Liver (tissue), 8 donors: ENCODE measurements at regions not wholly inside any gene's neighbourhood (a gene's known extent, or its start where the extent isn't known, plus 50 kb on each side); places are given as distances from the start of the nearest gene placed in this dataset.
A peak's percentile ranks its signal among the peaks of the same experiment; 100 is the strongest.

Experiments used
- DNase-seq: peaks from one replicate; pipeline ENCODE4 v3.0.0-alpha.2; 2017; ENCODE audit warnings: low spot score
- H3K27ac ChIP-seq, 2 donors: one replicate each; pipeline ENCODE4 v1.7.0; 2013; ENCODE audit warnings: inconsistent platforms in 2 of 2, low read length in 2 of 2, control low read depth in 1 of 2, low read depth in 1 of 2, mild to moderate bottlenecking in 1 of 2
- H3K27me3 ChIP-seq, 4 donors: one replicate each; pipeline versions ENCODE4 v1.6.1 to v1.7.0; 2013; ENCODE audit warnings: low read length in 3 of 4, inconsistent platforms in 1 of 4, mild to moderate bottlenecking in 1 of 4, moderate library complexity in 1 of 4; ENCODE audit not compliant: control insufficient read depth in 4 of 4, insufficient read depth in 4 of 4
- H3K36me3 ChIP-seq, 4 donors: one replicate each; pipeline versions ENCODE4 v1.6.1 to v1.7.0; 2013; ENCODE audit warnings: low read length in 3 of 4, mild to moderate bottlenecking in 3 of 4, low read depth in 1 of 4, moderate library complexity in 1 of 4; ENCODE audit not compliant: control insufficient read depth in 4 of 4, insufficient read depth in 3 of 4
- H3K4me1 ChIP-seq, 4 donors: one replicate each; pipeline versions ENCODE4 v1.6.1 to v1.7.0; 2013; ENCODE audit warnings: low read length in 3 of 4, mild to moderate bottlenecking in 3 of 4, moderate library complexity in 1 of 4; ENCODE audit not compliant: control insufficient read depth in 4 of 4, insufficient read depth in 4 of 4
- H3K4me3 ChIP-seq, 3 donors: one replicate each; pipeline versions ENCODE4 v1.6.1 to v1.7.0; 2013; ENCODE audit warnings: low read length in 3 of 3, control low read depth in 1 of 3, low read depth in 1 of 3, mild to moderate bottlenecking in 1 of 3
- H3K9ac ChIP-seq, 2 donors: one replicate each; pipeline ENCODE4 v1.7.0; 2013; ENCODE audit warnings: low read length in 2 of 2, mild to moderate bottlenecking in 2 of 2, moderate library complexity in 2 of 2, control low read depth in 1 of 2, low read depth in 1 of 2
- H3K9me3 ChIP-seq, 4 donors: one replicate each; pipeline versions ENCODE4 v1.6.1 to v1.7.0; 2013; ENCODE audit warnings: low read length in 3 of 4; ENCODE audit not compliant: control insufficient read depth in 4 of 4
- CTCF ChIP-seq: fragments of 150-350 bp; IDR thresholded peaks from 2 replicates; pipeline ENCODE4 v1.5.1; 2017; ENCODE audit warnings: improper control_type of control experiment, low read depth, low read length; ENCODE audit not compliant: missing input control
- FOXA1 ChIP-seq: IDR thresholded peaks from 2 replicates; pipeline ENCODE4 v1.6.1; 2016; ENCODE audit warnings: antibody characterized with exemption
- HNF4A ChIP-seq, 2 donors: conservative IDR thresholded peaks; 2 replicates each; pipeline ENCODE4 v1.6.1; 2016; ENCODE audit warnings: antibody characterized with exemption in 2 of 2, mild to moderate bottlenecking in 2 of 2
- HNF4G ChIP-seq: IDR thresholded peaks from 2 replicates; pipeline ENCODE4 v1.6.1; 2016; ENCODE audit warnings: antibody characterized with exemption
- JUND ChIP-seq, 2 donors: IDR thresholded peaks; 2 replicates each; pipeline ENCODE4 v1.6.1; 2016; ENCODE audit warnings: antibody characterized with exemption in 2 of 2
- NR2F2 ChIP-seq: IDR thresholded peaks from 2 replicates; pipeline ENCODE4 v1.6.1; 2016; ENCODE audit warnings: antibody characterized with exemption
- RAD21 ChIP-seq, 2 donors: IDR thresholded peaks; 2 replicates each; pipeline ENCODE4 v1.6.1; 2016; ENCODE audit warnings: antibody characterized with exemption in 2 of 2, mild to moderate bottlenecking in 2 of 2
- REST ChIP-seq: IDR thresholded peaks from 2 replicates; pipeline ENCODE4 v1.6.1; 2016; ENCODE audit warnings: antibody characterized with exemption, mild to moderate bottlenecking
- RXRA ChIP-seq, 2 donors: IDR thresholded peaks; 2 replicates each; pipeline ENCODE4 v1.6.1; 2017 to 2018; ENCODE audit warnings: antibody characterized with exemption in 2 of 2, mild to moderate bottlenecking in 1 of 2
- SP1 ChIP-seq: IDR thresholded peaks from 2 replicates; pipeline ENCODE4 v1.6.1; 2018; ENCODE audit warnings: antibody characterized with exemption, mild to moderate bottlenecking
- YY1 ChIP-seq: IDR thresholded peaks from 2 replicates; pipeline ENCODE4 v1.6.1; 2016; ENCODE audit warnings: antibody characterized with exemption, mild to moderate bottlenecking
- WGBS: extraction: QIAGEN DNeasy Blood & Tissue Kit; methylation state at CpG from one replicate; pipeline ENCODE4 v1.1.7; 2013; 5-methylcytosine and 5-hydroxymethylcytosine counted together
- TF ChIP-seq, protein P1 (sequence below): IDR thresholded peaks from 2 replicates; pipeline ENCODE4 v1.6.1; 2016; ENCODE audit warnings: antibody characterized with exemption
- TF ChIP-seq, protein P2 (sequence below): IDR thresholded peaks from 2 replicates; pipeline ENCODE4 v1.6.1; 2016; ENCODE audit warnings: antibody characterized with exemption
- donor health status: healthy.
- donor health status: healthy.
- donor health status: healthy.
- donor health status: healthy.
- donor health status: healthy.

GRCh38 chr2:38173683-38174082, 97.7 kb upstream of the CYP1B1 start (continued):
- no peak for TF ChIP-seq REST

DNA sequence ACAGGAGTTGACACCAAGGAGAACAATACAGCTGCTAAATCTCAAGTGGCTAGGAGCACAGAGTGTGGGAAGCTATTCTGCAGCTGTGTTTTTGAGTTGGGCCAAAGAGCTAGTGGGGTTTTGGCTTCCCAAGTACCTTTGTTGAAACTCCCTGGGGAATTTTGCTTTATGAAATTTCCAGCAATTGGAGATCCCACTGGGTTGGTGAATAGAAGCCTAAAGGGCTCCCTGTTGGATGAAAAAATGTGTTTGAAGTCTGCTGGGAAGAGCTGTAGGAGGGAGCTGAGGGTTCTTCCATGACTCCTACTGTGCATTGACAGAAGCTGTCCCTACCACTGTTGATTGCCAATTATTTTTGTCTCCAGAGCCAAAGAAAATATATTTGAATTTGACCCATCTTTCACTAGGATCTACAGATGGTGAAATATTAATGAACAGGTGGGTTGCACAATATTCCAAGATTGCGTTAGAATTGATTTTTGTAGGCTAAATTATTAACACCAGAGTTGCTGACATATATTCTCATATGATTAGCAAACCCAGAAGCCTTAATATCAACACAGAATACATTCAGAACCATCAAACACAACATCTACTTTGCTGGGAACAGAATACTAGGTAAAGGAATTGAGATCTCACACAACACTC, 95.4 kb upstream of the CYP1B1 start:
- H3K27ac ChIP-seq: peak overlapping the region; percentile 3 to 40
- no peak overlapping the region for H3K4me3 ChIP-seq
- H3K9ac ChIP-seq: no peak overlapping the region
- no peak for DNase-seq
- peaks cover 3 to 54% (median 33%) of the 10 kb centered on the region in 4 donors for H3K4me1 ChIP-seq
- WGBS: 35% methylated on average over 1 of the region's 1 CpG
- H3K27me3 ChIP-seq: no peaks in the 10 kb centered on the region
- H3K9me3 ChIP-seq: no peaks in the 10 kb centered on the region
- TF ChIP-seq HNF4G (peak; percentile 23), NR2F2 (no peak), RXRA (IDR thresholded peaks at IDR 0.05) (peak; percentile 34 to 76), REST (peak; percentile 37), HNF4A (conservative IDR thresholded peaks at IDR 0.05) (peak; percentile 55 to 65), YY1 (peak; percentile 52), SP1 (peak; percentile 9), RAD21 (IDR thresholded peaks at IDR 0.05) (peak; percentile 19 to 31), CTCF (no peak), FOXA1 (no peak), JUND (IDR thresholded peaks at IDR 0.05) (peak; percentile 52 to 62)
- TF ChIP-seq, protein P1, sequence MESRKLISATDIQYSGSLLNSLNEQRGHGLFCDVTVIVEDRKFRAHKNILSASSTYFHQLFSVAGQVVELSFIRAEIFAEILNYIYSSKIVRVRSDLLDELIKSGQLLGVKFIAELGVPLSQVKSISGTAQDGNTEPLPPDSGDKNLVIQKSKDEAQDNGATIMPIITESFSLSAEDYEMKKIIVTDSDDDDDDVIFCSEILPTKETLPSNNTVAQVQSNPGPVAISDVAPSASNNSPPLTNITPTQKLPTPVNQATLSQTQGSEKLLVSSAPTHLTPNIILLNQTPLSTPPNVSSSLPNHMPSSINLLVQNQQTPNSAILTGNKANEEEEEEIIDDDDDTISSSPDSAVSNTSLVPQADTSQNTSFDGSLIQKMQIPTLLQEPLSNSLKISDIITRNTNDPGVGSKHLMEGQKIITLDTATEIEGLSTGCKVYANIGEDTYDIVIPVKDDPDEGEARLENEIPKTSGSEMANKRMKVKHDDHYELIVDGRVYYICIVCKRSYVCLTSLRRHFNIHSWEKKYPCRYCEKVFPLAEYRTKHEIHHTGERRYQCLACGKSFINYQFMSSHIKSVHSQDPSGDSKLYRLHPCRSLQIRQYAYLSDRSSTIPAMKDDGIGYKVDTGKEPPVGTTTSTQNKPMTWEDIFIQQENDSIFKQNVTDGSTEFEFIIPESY: peak; percentile 75
- TF ChIP-seq, protein P2, sequence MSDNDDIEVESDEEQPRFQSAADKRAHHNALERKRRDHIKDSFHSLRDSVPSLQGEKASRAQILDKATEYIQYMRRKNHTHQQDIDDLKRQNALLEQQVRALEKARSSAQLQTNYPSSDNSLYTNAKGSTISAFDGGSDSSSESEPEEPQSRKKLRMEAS: peak; percentile 63
- H3K36me3 ChIP-seq: no peaks in the 10 kb centered on the region
